HEK293T (cell line): ENCODE measurements at regions not wholly inside any gene's neighbourhood (a gene's known extent, or its start where the extent isn't known, plus 50 kb on each side); places are given as distances from the start of the nearest gene placed in this dataset.

Source experiments
- CTCF ChIA-PET: fragments of 350-600 bp; formaldehyde crosslinking; extraction: SDS; loops from one replicate; lab custom pipeline; 2021; ENCODE audit warnings: antibody characterized with exemption, inconsistent platforms; lab: Yijun Ruan, JAX
- POLR2A ChIA-PET: fragments of 350-600 bp; formaldehyde crosslinking; extraction: SDS; loops from one replicate; lab custom pipeline; 2020; ENCODE audit warnings: antibody characterized with exemption, inconsistent platforms; lab: Yijun Ruan, JAX
- DNase-seq: peaks from one replicate; pipeline ENCODE4 v3.0.0; 2012; ENCODE audit warnings: mixed read lengths; ENCODE audit errors: extremely low spot score
- ARNT ChIP-seq: fragments of 450-650 bp; IDR thresholded peaks from 2 replicates; pipeline ENCODE4 v1.6.1; 2017; ENCODE audit warnings: mild to moderate bottlenecking
- BHLHE40 ChIP-seq: fragments of 450-650 bp; IDR thresholded peaks from 2 replicates; pipeline ENCODE4 v1.6.1; 2016; ENCODE audit warnings: mild to moderate bottlenecking, moderate library complexity, borderline replicate concordance
- CTBP1 ChIP-seq: fragments of 450-650 bp; IDR thresholded peaks from 2 replicates; pipeline ENCODE4 v1.6.1; 2016; ENCODE audit warnings: borderline replicate concordance
- ELF4 ChIP-seq: fragments of 450-650 bp; IDR thresholded peaks from 2 replicates; pipeline ENCODE4 v1.6.1; 2017; ENCODE audit warnings: antibody characterized with exemption
- FOXA1 ChIP-seq: fragments of 450-650 bp; IDR thresholded peaks from 2 replicates; pipeline ENCODE4 v1.6.1; 2016; ENCODE audit warnings: mild to moderate bottlenecking
- FOXK2 ChIP-seq: fragments of 450-650 bp; IDR thresholded peaks from 2 replicates; pipeline ENCODE4 v1.6.1; 2016; ENCODE audit warnings: mild to moderate bottlenecking
- FOXM1 ChIP-seq: fragments of 450-650 bp; IDR thresholded peaks from 2 replicates; pipeline ENCODE4 v1.6.1; 2017; ENCODE audit warnings: mild to moderate bottlenecking, borderline replicate concordance
- HDGF ChIP-seq: fragments of 450-650 bp; IDR thresholded peaks from 2 replicates; pipeline ENCODE4 v1.6.1; 2017; ENCODE audit warnings: antibody characterized with exemption, borderline replicate concordance
- L3MBTL2 ChIP-seq: fragments of 450-650 bp; conservative IDR thresholded peaks from 2 replicates; pipeline ENCODE4 v1.6.1; 2016; ENCODE audit warnings: mild to moderate bottlenecking
- LEF1 ChIP-seq: fragments of 450-650 bp; IDR thresholded peaks from 2 replicates; pipeline ENCODE4 v1.6.1; 2017; ENCODE audit warnings: mild to moderate bottlenecking, borderline replicate concordance
- NFRKB ChIP-seq: fragments of 450-650 bp; IDR thresholded peaks from 2 replicates; pipeline ENCODE4 v1.6.1; 2016; ENCODE audit warnings: mild to moderate bottlenecking, moderate library complexity
- SP1 ChIP-seq: fragments of 450-650 bp; IDR thresholded peaks from 2 replicates; pipeline ENCODE4 v1.6.1; 2017
- SUZ12 ChIP-seq: fragments of 450-650 bp; IDR thresholded peaks from 2 replicates; pipeline ENCODE4 v1.6.1; 2016; ENCODE audit warnings: mild to moderate bottlenecking
- TARDBP ChIP-seq: fragments of 450-650 bp; IDR thresholded peaks from 2 replicates; pipeline ENCODE4 v1.6.1; 2016
- ZNF384 ChIP-seq: fragments of 450-650 bp; IDR thresholded peaks from 2 replicates; pipeline ENCODE4 v1.6.1; 2016
- TF ChIP-seq, protein P1 (sequence below): fragments of 450-650 bp; IDR thresholded peaks from 2 replicates; pipeline ENCODE4 v1.6.1; 2016

DNA sequence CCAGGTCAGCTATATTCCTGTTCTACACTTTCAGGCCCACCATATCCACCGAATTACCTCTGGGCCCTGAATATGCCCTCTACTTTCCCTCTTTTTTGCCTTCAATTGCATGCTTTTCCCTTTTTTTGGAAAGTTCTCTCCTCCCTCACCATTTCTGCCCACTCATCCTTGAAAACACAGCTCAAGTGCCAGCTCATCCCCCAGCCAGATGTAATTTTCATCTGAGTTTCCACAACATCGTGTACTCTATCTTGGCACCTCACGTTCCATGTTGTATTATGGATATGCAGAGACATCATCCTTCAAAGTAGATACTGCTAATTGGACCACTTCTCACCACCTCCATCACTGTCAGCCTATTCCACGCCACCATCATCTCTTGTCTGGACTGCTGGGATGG lies 129.8 kb upstream of the HSD17B12 start:
- CTCF ChIA-PET: interaction anchor here (0.7 to 0.8 kb wide), 2 partner anchors 17 to 21 kb away, joined by 3 to 4 read pairs; no protein-coding TSS in a partner anchor
- no peak for TF ChIP-seq L3MBTL2
- TF ChIP-seq TARDBP: no peak
- TF ChIP-seq FOXA1: no peak
- DNase-seq: no peak
- POLR2A ChIA-PET: no interaction called here

DNA sequence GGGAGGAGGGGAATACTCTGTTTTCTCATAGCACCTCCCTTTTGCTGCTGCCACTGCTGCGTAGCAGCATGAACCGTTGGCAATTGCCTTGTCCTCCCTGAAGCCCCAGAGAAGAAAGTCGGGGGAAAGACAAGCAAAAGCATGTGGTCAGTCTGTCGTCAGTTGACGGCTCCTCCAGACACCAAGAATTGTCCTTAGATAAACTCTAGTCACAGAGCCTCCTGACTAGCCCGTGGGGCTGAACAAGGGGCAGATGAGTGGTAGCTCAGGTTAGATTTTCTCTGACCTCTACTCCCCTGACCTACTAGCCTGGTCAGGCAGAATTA lies 126.4 kb upstream of the HSD17B12 start:
- TF ChIP-seq SUZ12 (no peak), FOXK2 (no peak), FOXM1 (no peak), ARNT (no peak)
- ChIA-PET CTCF (no interaction called here), POLR2A (no interaction called here)
- no peak for DNase-seq

DNA sequence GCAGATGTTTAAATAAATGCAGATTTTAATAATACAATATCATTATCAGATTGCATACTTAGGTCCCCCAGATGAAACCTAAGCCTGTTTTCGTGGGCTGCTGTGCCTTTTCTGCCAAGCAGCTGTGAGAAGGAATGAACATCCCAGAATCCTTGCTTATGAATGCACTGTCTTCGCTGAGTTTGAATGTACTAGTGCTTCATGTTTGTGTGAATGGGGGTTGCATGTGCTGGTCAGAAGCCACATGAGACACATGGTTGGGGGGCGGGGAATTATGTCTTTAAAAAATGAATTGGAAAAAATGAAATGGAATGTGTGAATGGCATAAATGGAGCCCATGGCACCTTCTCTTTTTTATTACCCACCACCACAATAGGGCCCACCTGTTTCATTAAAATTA lies 125.4 kb upstream of the HSD17B12 start:
- TF ChIP-seq CTBP1: no peak
- TF ChIP-seq SP1: no peak
- TF ChIP-seq L3MBTL2: no peak
- TF ChIP-seq HDGF: no peak
- no peak for TF ChIP-seq FOXA1
- TF ChIP-seq FOXM1: no peak
- TF ChIP-seq LEF1: no peak
- TF ChIP-seq ARNT: no peak
- no peak for TF ChIP-seq ELF4
- TF ChIP-seq SUZ12: no peak
- TF ChIP-seq FOXK2: no peak
- TF ChIP-seq TARDBP: no peak
- POLR2A ChIA-PET: no interaction called here
- CTCF ChIA-PET: no interaction called here
- DNase-seq: no peak

DNA sequence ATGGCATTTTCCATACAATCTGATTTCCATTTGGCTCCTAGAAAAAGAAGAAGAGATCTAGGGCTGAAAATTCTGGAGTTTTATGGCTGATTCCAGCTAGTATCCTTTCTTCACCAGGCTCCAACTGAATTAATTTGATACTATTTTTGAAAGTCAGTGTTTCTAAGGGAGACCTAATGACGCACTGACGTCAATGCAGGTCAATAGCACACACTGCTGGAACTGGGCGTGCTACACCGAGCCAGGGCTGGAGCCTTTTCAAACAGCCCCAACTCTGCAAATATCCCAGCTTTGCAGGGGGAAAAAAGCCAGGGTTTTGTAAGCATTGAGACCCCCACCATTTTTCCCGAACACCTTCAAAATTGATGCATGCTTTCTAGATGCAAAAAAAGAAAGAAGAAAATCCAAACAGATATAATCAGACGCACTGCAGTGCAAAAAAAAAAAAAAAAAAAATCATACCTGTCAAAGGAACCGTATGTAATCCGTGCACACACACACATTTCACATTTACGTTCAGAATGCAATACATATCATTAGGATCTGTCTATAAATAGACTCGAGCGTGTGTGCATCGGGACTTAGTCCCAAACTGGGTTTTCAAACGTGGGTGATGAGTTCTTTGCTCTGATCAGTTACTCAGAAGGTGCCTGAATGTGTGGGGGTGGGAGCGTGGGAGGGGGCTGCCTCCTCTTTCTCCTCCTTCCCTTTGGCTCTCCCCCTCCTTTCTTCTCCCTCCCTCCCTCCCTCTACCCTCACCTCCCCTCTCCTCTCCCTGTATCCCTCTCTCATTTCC lies 124.5 kb upstream of the HSD17B12 start:
- no peak for TF ChIP-seq FOXA1
- TF ChIP-seq SUZ12: no peak
- no peak for TF ChIP-seq SP1
- no peak for TF ChIP-seq ARNT
- TF ChIP-seq FOXM1: no peak
- TF ChIP-seq NFRKB: no peak
- TF ChIP-seq TARDBP: no peak
- no peak for TF ChIP-seq BHLHE40
- TF ChIP-seq, protein P1, sequence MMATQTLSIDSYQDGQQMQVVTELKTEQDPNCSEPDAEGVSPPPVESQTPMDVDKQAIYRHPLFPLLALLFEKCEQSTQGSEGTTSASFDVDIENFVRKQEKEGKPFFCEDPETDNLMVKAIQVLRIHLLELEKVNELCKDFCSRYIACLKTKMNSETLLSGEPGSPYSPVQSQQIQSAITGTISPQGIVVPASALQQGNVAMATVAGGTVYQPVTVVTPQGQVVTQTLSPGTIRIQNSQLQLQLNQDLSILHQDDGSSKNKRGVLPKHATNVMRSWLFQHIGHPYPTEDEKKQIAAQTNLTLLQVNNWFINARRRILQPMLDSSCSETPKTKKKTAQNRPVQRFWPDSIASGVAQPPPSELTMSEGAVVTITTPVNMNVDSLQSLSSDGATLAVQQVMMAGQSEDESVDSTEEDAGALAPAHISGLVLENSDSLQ: no peak
- no peak for TF ChIP-seq FOXK2
- TF ChIP-seq L3MBTL2: no peak
- TF ChIP-seq ZNF384: no peak
- TF ChIP-seq HDGF: no peak
- TF ChIP-seq ELF4: no peak
- no peak for TF ChIP-seq CTBP1
- no peak for TF ChIP-seq LEF1
- ChIA-PET CTCF (interaction anchor here (1.1 kb wide), 1 partner anchor 11 kb away, joined by 5 read pairs; no protein-coding TSS in a partner anchor), POLR2A (interaction anchor here (0.6 kb wide), 1 partner anchor 92 kb away, joined by 3 read pairs; no protein-coding TSS in a partner anchor)
- no peak for DNase-seq

DNA sequence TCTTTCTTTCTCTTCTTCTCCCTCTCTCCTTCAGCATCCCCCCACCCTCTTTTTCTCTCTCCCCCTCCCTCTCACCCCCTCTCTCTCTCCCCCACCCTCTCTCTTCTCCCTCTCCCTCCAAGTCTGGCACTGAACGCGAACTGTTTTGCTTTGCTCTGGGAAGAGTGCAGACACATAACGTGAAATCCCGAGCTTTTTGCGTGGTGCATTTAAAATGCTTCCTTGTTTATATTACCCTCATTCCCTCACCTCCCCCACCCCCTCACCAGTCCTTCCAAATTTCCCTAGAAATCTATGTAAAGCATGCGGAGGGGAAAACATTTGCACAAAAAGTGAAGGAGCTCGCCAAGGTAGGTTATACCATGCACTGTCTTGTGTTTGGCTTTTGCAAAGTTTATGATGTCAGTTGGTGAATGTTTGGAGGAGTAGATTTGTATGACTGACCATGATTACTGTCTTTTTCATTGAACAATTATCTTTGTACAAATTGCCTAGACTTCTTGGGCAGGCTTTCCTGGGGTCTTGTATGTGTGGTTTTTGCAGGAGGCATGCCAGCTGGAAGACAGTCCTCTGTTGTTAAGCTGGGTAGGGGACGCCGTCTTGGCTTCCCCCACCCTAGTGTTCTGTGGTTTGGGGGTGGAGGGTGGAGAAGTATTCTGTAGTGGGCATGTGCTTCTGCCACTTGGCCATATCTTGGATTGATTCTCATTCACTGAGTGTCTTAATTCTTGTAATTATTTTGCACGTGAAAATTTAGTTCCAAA lies 123.7 kb upstream of the HSD17B12 start:
- no peak for DNase-seq
- POLR2A ChIA-PET: no interaction called here
- TF ChIP-seq HDGF (no peak), LEF1 (no peak), SP1 (no peak), TARDBP (no peak), ZNF384 (no peak), FOXM1 (no peak), FOXK2 (no peak)
- CTCF ChIA-PET: interaction anchor here (1.0 to 1.4 kb wide), 3 partner anchors 9 to 20 kb away, joined by 3 to 5 read pairs (median 3); no protein-coding TSS in a partner anchor

DNA sequence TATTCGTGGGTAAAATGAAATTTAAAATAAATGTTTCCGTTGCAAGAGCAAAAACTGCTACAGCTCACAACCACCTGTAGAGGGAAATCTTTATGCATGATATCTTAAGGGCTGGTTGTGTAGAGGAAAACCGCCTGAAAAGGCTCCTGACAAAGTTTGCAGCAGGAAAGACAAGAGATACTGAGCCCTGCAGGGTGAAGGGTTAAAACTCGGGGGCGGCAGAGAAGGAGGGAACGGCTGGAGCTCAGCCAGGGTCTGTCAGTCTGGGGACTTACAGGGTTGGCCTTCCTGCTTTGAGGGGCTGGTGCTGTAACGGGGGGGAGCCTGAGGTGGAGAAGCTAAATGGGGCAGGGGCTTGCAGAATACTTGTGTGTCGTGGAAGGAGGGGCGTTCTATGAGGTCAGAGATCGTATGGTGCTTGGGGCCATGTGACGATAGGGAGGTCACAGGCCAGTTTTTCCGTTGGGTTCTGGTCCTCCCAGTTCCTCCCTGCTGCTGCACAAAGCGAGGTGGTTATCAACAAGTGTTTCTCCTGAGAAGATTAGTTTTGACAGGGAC lies 122.9 kb upstream of the HSD17B12 start:
- ChIA-PET CTCF (interaction anchor here (1.0 to 1.4 kb wide), 2 partner anchors 8 to 19 kb away, joined by 3 read pairs; no protein-coding TSS in a partner anchor), POLR2A (no interaction called here)
- no peak for DNase-seq
- no peak for TF ChIP-seq ELF4
- no peak for TF ChIP-seq HDGF
- TF ChIP-seq ARNT: no peak
- TF ChIP-seq L3MBTL2: no peak
- TF ChIP-seq CTBP1: no peak
- no peak for TF ChIP-seq LEF1
- no peak for TF ChIP-seq TARDBP
- no peak for TF ChIP-seq FOXA1
- TF ChIP-seq, protein P1: no peak
